Testis (tissue), 2 donors: ENCODE measurements at regions not wholly inside any gene's neighbourhood (a gene's known extent, or its start where the extent isn't known, plus 50 kb on each side); places are given as distances from the start of the nearest gene placed in this dataset.

Source experiments
- POLR2A ChIP-seq: fragments of 450-650 bp; IDR thresholded peaks from one replicate; pipeline ENCODE4 v1.6.1; 2017; ENCODE audit warnings: antibody characterized with exemption, mild to moderate bottlenecking, moderate library complexity
- TF ChIP-seq, protein P1 (sequence below), 3 experiments: fragments of 450-650 bp in 2 of 3; fragments of 200-600 bp in 1 of 3; sonication (generic) in 1 of 3; IDR thresholded peaks; one replicate each; pipeline ENCODE4 v1.5.1; 2016 to 2019; ENCODE audit warnings: antibody characterized with exemption in 3 of 3, mild to moderate bottlenecking in 2 of 3, moderate library complexity in 1 of 3

DNA sequence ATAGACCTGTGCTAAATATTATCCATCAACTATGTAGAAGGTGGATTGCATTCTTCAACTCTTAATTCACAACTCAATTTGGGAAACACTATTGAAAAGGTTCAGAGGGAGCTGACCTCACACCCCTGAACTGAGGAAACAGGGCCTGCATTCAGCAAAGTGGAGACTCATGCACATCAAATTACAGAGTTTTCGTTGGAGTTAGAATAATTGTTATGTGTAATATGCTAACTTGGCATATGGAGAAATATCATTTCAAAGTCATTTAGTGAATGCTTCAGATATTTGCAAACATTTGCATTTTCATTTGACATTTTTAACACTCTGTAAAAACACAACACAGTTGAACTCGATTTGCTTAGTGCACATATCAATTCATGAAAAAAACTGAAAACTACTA lies 1102.8 kb upstream of the INTU start:
- TF ChIP-seq, protein P1, sequence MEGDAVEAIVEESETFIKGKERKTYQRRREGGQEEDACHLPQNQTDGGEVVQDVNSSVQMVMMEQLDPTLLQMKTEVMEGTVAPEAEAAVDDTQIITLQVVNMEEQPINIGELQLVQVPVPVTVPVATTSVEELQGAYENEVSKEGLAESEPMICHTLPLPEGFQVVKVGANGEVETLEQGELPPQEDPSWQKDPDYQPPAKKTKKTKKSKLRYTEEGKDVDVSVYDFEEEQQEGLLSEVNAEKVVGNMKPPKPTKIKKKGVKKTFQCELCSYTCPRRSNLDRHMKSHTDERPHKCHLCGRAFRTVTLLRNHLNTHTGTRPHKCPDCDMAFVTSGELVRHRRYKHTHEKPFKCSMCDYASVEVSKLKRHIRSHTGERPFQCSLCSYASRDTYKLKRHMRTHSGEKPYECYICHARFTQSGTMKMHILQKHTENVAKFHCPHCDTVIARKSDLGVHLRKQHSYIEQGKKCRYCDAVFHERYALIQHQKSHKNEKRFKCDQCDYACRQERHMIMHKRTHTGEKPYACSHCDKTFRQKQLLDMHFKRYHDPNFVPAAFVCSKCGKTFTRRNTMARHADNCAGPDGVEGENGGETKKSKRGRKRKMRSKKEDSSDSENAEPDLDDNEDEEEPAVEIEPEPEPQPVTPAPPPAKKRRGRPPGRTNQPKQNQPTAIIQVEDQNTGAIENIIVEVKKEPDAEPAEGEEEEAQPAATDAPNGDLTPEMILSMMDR (IDR thresholded peaks at IDR 0.05) = no peak
- no peak for TF ChIP-seq POLR2A
